ENCODE measurements at regions not wholly inside any gene's neighbourhood (a gene's known extent, or its start where the extent isn't known, plus 50 kb on each side); places are given as distances from the start of the nearest gene placed in this dataset.

DNA sequence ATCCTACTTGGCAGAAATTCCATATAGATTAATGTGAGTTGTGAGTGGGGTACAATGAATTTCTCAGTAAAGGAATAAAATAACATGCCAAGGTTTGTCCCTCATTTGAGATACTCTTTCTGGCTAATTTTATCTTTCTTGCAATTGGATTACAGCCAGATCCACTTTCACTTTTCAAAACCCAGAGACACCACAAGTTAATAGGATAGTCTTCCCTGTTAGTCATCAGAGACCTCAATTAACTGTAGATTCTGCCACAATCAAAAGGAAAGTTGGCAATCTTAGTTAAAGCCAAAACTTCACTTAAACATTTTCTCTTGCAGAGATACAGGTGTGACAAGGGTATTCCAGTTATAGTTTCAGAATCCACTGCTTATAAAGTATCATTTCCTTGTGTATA lies 91.4 kb upstream of the PHYHIPL start:
- no peak overlapping the region for H3K9ac ChIP-seq (ENCODE audit: low read length)
- no peaks in the 10 kb centered on the region for H3K36me3 ChIP-seq (ENCODE audit: control insufficient read depth, low read depth, low read length)
- no peaks in the 10 kb centered on the region for H3K9me3 ChIP-seq (ENCODE audit: control insufficient read depth, low read depth, low read length)
- H3K4me1 ChIP-seq (ENCODE audit: control insufficient read depth, low read depth, low read length): no peaks in the 10 kb centered on the region
- H3K4me3 ChIP-seq (ENCODE audit: low read length): no peak overlapping the region
- H3K27ac ChIP-seq (ENCODE audit: low read length): no peak overlapping the region
- no peaks in the 10 kb centered on the region for H3K27me3 ChIP-seq (ENCODE audit: control insufficient read depth, insufficient read depth, low read length)

DNA sequence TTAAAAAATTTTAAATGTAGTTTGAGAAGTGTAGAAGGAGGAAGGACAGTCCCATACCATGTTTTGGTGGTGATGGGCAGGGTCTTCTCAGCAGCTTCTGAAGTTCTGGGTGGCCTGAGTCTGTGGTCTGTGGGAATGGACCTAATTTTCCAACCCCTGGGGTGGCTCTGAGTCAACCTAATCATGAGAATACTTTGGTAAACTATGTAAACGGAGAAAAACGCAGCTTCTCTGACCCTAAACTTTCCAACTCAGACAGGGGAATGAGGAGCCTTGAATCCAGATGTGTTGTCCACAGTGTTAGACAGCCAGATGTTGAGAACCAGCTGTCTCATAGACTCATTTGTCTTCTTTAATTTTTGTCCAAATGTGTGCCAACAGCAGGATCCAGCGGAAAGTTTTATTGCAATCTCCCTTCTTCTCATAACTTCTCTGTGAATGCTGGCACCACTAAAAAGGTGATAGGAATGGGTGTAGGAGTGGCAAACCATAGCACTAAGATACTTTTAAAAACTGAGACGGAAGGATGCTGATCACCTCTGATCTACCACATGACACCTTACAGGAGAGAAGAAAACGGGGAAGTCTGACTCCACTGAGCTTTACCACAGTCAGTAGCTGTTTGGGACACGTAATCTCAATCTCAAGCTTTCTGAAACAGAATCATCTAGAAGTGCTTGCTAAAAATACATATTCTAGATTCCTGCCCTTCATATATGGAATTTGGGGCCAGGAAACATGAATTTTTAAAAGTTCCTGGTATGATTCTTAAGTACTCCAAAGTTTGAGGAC lies 90.5 kb upstream of the PHYHIPL start:
- Histone ChIP-seq H3K9ac (ENCODE audit: low read length) (no peak overlapping the region), H3K36me3 (ENCODE audit: control insufficient read depth, low read depth, low read length) (no peaks in the 10 kb centered on the region), H3K27me3 (ENCODE audit: control insufficient read depth, insufficient read depth, low read length) (no peaks in the 10 kb centered on the region), H3K9me3 (ENCODE audit: control insufficient read depth, low read depth, low read length) (no peaks in the 10 kb centered on the region), H3K4me1 (ENCODE audit: control insufficient read depth, low read depth, low read length) (no peaks in the 10 kb centered on the region), H3K27ac (ENCODE audit: low read length) (no peak overlapping the region), H3K4me3 (ENCODE audit: low read length) (no peak overlapping the region)

DNA sequence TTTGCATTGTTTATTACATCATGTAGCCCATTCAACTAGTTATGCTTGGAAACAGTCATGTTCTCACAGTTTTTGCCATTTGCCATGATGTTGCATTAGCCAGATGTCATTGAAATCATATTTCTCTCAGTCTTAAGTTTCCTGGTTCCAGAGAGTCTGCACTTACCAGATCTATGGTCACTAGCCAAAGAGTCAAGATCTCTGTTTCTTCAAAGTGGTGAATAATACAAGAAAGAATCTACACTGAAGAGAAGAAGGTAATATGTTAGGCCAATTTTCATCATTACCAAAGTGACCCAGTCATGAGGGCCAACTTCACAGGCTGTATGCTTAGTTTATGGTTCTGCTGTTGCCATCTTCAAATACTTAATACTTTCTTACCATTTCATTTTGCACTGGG lies 89.0 kb upstream of the PHYHIPL start:
- Histone ChIP-seq H3K4me3 (ENCODE audit: low read length) (no peak overlapping the region), H3K27ac (ENCODE audit: low read length) (no peak overlapping the region), H3K36me3 (ENCODE audit: control insufficient read depth, low read depth, low read length) (no peaks in the 10 kb centered on the region), H3K9me3 (ENCODE audit: control insufficient read depth, low read depth, low read length) (no peaks in the 10 kb centered on the region), H3K4me1 (ENCODE audit: control insufficient read depth, low read depth, low read length) (no peaks in the 10 kb centered on the region), H3K27me3 (ENCODE audit: control insufficient read depth, insufficient read depth, low read length) (no peaks in the 10 kb centered on the region), H3K9ac (ENCODE audit: low read length) (no peak overlapping the region)

DNA sequence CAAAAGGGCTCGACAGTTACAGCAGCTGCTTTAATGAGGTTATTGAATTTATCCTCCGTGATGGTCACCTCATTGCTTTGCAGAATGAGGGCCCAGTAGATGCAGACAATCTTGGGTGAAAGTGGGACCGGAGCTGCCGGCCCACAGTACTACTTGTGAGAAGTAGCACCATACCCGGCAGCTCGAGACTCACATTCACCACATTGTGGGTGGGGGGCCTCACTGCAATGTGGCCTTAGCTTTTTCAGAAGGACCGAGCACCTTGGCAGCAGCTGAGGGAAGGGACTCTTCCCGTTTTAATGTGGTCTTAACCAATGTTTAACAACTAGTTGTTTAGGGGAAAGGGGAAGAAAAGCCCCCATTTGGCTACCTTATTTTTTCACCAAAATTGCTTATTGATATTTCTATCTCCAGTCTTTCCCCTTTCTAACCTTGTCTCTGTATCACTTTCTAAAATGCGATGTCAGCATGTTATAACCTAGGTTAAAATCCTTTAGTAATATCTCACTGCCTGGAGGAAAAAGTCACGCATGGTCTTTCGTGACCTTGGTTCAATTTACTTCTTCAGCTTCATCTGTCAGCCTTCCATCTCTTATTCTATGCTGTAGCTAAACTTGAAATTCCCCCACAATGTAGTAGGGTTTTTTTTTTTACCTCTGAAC lies 87.4 kb upstream of the PHYHIPL start:
- H3K9ac ChIP-seq (ENCODE audit: low read length): no peak overlapping the region
- no peak overlapping the region for H3K27ac ChIP-seq (ENCODE audit: low read length)
- H3K36me3 ChIP-seq (ENCODE audit: control insufficient read depth, low read depth, low read length): no peaks in the 10 kb centered on the region
- H3K4me1 ChIP-seq (ENCODE audit: control insufficient read depth, low read depth, low read length): no peaks in the 10 kb centered on the region
- H3K27me3 ChIP-seq (ENCODE audit: control insufficient read depth, insufficient read depth, low read length): no peaks in the 10 kb centered on the region
- no peak overlapping the region for H3K4me3 ChIP-seq (ENCODE audit: low read length)
- no peaks in the 10 kb centered on the region for H3K9me3 ChIP-seq (ENCODE audit: control insufficient read depth, low read depth, low read length)

DNA sequence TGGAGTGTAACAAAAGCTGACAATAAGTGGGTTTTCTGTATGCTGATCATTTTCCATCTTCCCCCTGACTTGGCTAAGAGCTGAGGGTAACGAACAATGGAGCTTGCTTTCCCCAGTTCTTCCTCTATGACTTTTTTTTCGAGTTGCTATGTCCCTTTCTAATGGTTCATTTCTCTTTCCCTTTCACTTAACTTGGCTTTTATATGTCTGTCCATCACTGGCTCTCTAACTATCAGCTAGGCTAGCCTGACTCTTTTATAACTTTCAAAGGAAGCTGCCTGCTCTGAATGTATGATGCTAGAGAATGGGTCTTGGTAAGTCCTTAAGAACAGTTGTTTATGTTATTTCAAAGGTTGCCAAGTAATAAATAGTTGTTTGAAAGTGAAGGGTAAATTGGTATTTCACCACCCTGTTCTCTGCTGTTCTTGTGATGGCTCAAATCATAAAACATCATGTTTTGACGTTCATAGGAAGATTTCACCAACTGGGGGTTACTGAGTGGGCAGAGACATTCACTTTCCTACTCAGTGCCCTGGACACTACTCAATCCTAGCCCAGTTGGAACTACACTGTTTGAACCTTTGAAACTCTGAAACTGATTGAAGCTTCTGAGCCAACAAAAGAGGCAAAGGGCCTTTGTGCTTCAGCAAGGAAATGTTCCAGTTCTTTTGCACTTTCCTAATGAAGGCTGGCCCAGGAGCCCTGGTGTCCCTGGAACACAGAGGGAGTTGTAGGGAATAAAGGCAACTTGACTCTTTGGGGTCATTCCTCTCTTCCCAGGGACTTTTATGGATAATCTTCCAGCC lies 85.4 kb upstream of the PHYHIPL start:
- H3K9ac ChIP-seq (ENCODE audit: low read length): no peak overlapping the region
- no peak overlapping the region for H3K27ac ChIP-seq (ENCODE audit: low read length)
- no peak overlapping the region for H3K4me3 ChIP-seq (ENCODE audit: low read length)
- no peaks in the 10 kb centered on the region for H3K36me3 ChIP-seq (ENCODE audit: control insufficient read depth, low read depth, low read length)
- no peaks in the 10 kb centered on the region for H3K4me1 ChIP-seq (ENCODE audit: control insufficient read depth, low read depth, low read length)
- H3K9me3 ChIP-seq (ENCODE audit: control insufficient read depth, low read depth, low read length): no peaks in the 10 kb centered on the region
- no peaks in the 10 kb centered on the region for H3K27me3 ChIP-seq (ENCODE audit: control insufficient read depth, insufficient read depth, low read length)

DNA sequence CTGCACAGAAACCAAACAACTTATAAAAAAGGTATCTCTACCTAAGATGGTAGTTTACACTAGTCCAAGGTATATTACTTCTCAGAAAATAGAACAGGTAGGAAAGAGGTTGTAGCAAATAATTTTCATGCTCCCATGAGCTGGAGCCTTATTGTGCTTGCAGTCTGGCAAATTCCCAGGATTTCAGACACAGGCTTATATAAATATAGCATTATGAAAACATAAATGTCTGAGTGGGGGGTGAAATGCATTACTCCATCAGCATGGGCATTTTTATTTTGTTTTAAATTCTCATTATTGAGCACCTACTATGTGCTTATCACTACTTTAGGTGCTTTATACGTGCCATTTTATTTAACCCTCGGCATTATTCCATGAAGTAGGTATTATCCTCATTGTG lies 83.0 kb upstream of the PHYHIPL start:
- Histone ChIP-seq H3K27me3 (ENCODE audit: control insufficient read depth, insufficient read depth, low read length) (no peaks in the 10 kb centered on the region), H3K9me3 (ENCODE audit: control insufficient read depth, low read depth, low read length) (no peaks in the 10 kb centered on the region), H3K9ac (ENCODE audit: low read length) (no peak overlapping the region), H3K27ac (ENCODE audit: low read length) (no peak overlapping the region), H3K36me3 (ENCODE audit: control insufficient read depth, low read depth, low read length) (no peaks in the 10 kb centered on the region), H3K4me1 (ENCODE audit: control insufficient read depth, low read depth, low read length) (no peaks in the 10 kb centered on the region), H3K4me3 (ENCODE audit: low read length) (no peak overlapping the region)

DNA sequence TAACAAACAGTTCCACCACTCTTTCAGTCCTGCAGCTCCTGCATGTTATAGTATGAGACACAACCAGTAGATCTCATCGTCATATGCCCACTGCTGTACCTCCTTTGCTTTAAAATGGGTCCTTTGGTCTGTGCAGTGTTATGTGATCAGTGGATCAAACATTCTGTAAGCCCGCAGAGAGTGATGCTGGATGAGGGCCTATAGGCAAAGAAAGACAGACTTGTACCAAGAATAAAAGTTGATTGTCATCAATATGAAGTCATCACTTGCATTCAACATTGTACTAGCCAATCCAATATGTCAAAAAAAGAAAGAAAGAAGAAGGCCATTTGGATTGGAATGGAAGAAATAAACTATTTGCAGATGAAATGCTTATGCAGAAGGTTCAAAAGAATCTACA lies 79.8 kb upstream of the PHYHIPL start:
- H3K36me3 ChIP-seq (ENCODE audit: control insufficient read depth, low read depth, low read length): no peaks in the 10 kb centered on the region
- no peaks in the 10 kb centered on the region for H3K4me1 ChIP-seq (ENCODE audit: control insufficient read depth, low read depth, low read length)
- H3K27ac ChIP-seq (ENCODE audit: low read length): no peak overlapping the region
- H3K9me3 ChIP-seq (ENCODE audit: control insufficient read depth, low read depth, low read length): no peaks in the 10 kb centered on the region
- H3K4me3 ChIP-seq (ENCODE audit: low read length): no peak overlapping the region
- H3K9ac ChIP-seq (ENCODE audit: low read length): no peak overlapping the region
- no peaks in the 10 kb centered on the region for H3K27me3 ChIP-seq (ENCODE audit: control insufficient read depth, insufficient read depth, low read length)

DNA sequence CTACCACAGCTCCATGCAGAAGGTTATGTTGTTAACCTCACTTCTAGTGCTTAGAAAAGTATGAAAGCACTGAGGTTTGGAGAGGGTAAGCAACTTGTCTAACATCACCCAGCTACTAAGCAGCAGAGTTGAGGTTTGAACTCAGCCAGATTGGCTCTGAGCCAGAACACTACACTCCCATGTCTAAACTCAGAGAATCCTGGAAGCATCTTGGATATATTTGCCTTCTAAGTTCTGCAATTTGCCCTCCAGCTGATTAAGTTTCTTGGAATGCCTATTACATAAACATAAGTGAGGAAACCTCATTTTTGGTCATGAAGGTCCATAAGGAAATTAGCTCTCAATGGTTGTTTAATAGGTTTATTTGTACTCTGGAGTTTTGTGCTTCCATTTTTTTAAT lies 78.1 kb upstream of the PHYHIPL start:
- Histone ChIP-seq H3K4me1 (ENCODE audit: control insufficient read depth, low read depth, low read length) (no peaks in the 10 kb centered on the region), H3K36me3 (ENCODE audit: control insufficient read depth, low read depth, low read length) (no peaks in the 10 kb centered on the region), H3K27ac (ENCODE audit: low read length) (no peak overlapping the region), H3K9ac (ENCODE audit: low read length) (no peak overlapping the region), H3K9me3 (ENCODE audit: control insufficient read depth, low read depth, low read length) (no peaks in the 10 kb centered on the region), H3K27me3 (ENCODE audit: control insufficient read depth, insufficient read depth, low read length) (no peaks in the 10 kb centered on the region), H3K4me3 (ENCODE audit: low read length) (no peak overlapping the region)

DNA sequence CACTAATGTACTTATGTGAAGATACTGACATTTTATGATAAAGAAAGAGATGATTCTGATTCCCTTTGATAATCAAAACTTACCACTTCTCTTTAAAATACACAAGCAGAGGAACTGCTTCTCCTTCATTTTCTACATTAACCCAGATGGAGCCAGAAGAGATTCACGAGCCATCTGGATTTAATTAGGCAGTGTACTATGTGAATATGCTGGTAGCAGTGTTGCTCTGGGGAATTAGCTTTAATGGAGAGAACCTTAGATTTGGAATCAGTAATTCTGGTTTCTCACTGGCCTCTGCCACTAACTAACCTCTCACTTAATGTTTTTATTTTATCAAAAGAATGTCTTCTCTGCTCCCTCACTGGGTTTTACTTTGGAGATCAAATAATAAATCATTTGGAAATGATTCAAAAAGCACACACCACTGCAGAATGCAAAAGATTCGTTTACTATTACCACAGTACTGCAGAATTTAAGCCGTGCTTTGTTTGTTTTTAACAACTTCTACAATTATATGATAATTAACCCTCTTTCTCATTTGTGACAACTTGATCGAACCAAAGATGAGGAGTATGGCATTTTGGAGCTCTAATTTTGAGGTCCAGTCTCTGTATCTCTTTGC lies 77.5 kb upstream of the PHYHIPL start:
- Histone ChIP-seq H3K4me1 (ENCODE audit: control insufficient read depth, low read depth, low read length) (no peaks in the 10 kb centered on the region), H3K27me3 (ENCODE audit: control insufficient read depth, insufficient read depth, low read length) (no peaks in the 10 kb centered on the region), H3K9ac (ENCODE audit: low read length) (no peak overlapping the region), H3K36me3 (ENCODE audit: control insufficient read depth, low read depth, low read length) (no peaks in the 10 kb centered on the region), H3K4me3 (ENCODE audit: low read length) (no peak overlapping the region), H3K9me3 (ENCODE audit: control insufficient read depth, low read depth, low read length) (no peaks in the 10 kb centered on the region), H3K27ac (ENCODE audit: low read length) (no peak overlapping the region)

DNA sequence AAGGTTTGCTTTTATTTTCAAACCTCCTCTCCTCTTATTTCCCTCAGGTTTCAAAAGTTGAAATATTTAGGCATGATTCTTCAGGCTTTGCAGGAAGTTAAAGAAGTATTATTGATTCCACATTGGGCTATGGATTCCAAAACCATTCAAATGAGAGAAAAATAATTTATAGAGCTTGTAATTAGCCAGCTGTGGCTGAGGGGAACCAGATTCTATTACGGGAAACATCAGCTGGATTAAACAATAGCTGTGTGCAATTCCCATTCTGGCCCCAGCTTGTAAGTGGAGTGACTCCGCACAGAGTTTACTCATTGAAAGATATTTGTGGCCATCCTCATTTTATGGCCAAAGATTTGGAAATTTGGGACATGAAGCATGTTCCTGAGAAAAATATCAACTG lies 77.0 kb upstream of the PHYHIPL start:
- Histone ChIP-seq H3K27ac (ENCODE audit: low read length) (no peak overlapping the region), H3K4me1 (ENCODE audit: control insufficient read depth, low read depth, low read length) (no peaks in the 10 kb centered on the region), H3K9ac (ENCODE audit: low read length) (no peak overlapping the region), H3K9me3 (ENCODE audit: control insufficient read depth, low read depth, low read length) (no peaks in the 10 kb centered on the region), H3K4me3 (ENCODE audit: low read length) (no peak overlapping the region), H3K36me3 (ENCODE audit: control insufficient read depth, low read depth, low read length) (no peaks in the 10 kb centered on the region), H3K27me3 (ENCODE audit: control insufficient read depth, insufficient read depth, low read length) (no peaks in the 10 kb centered on the region)

DNA sequence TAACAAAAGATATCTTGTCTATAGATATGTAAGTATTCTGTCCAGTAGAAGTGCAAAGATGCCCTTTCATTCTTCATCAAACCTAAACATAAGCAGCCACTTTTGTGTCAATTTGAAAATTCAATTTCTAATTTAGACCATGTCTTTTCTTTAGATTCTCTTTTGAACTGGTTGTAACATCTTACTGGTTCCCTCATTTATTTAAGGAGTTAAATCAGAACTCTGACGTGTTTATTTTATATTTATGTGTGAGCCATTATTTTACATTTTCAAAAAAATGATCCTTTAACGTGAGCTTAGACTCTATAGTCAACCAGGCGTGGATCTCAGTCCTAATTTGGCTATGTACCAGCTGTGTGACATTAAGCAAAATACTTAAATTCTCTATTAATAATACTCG lies 74.0 kb upstream of the PHYHIPL start:
- H3K4me1 ChIP-seq (ENCODE audit: control insufficient read depth, low read depth, low read length): no peaks in the 10 kb centered on the region
- H3K9ac ChIP-seq (ENCODE audit: low read length): no peak overlapping the region
- H3K27ac ChIP-seq (ENCODE audit: low read length): no peak overlapping the region
- H3K4me3 ChIP-seq (ENCODE audit: low read length): no peak overlapping the region
- no peaks in the 10 kb centered on the region for H3K27me3 ChIP-seq (ENCODE audit: control insufficient read depth, insufficient read depth, low read length)
- no peaks in the 10 kb centered on the region for H3K36me3 ChIP-seq (ENCODE audit: control insufficient read depth, low read depth, low read length)
- no peaks in the 10 kb centered on the region for H3K9me3 ChIP-seq (ENCODE audit: control insufficient read depth, low read depth, low read length)
